Keratinocyte (primary cell): ENCODE measurements at regions not wholly inside any gene's neighbourhood (a gene's known extent, or its start where the extent isn't known, plus 50 kb on each side); places are given as distances from the start of the nearest gene placed in this dataset.

Source experiments
- DNase-seq: peaks from one replicate; pipeline ENCODE4 v3.0.0-alpha.2; 2011; ENCODE audit warnings: low read depth, missing footprints, low spot score
- FAIRE-seq: peaks from 2 replicates; lab custom pipeline; 2011; peaks lifted over from hg19 to GRCh38; lab: Jason Lieb, UNC
- H2AFZ ChIP-seq: 2 replicates; pipeline ENCODE4 v1.6.0; 2012; ENCODE audit warnings: low read length, control low read depth, inconsistent platforms; ENCODE audit not compliant: control insufficient read depth
- H3K27ac ChIP-seq: 2 replicates; pipeline ENCODE4 v1.5.1; 2011; ENCODE audit warnings: low read length; ENCODE audit not compliant: control insufficient read depth, insufficient read depth
- H3K27me3 ChIP-seq: 3 replicates; pipeline ENCODE4 v1.6.0; 2011; ENCODE audit warnings: low read length; ENCODE audit not compliant: control insufficient read depth, insufficient read depth; ENCODE audit errors: extremely low read depth
- H3K36me3 ChIP-seq, 2 experiments: 2 replicates in 1 of 2; 3 replicates in 1 of 2; pipeline ENCODE4 v1.5.1; 2011; ENCODE audit warnings: low read length in 2 of 2, mild to moderate bottlenecking in 1 of 2; ENCODE audit not compliant: control insufficient read depth in 2 of 2, insufficient read depth in 2 of 2; ENCODE audit errors: extremely low read depth in 1 of 2
- H3K4me1 ChIP-seq: 3 replicates; pipeline ENCODE4 v1.5.1; 2011; ENCODE audit warnings: low read length; ENCODE audit not compliant: control insufficient read depth, insufficient read depth; ENCODE audit errors: extremely low read depth
- H3K4me2 ChIP-seq: 3 replicates; pipeline ENCODE4 v1.6.0; 2011; ENCODE audit warnings: low read depth, low read length; ENCODE audit not compliant: control insufficient read depth, insufficient read depth; ENCODE audit errors: extremely low read depth
- H3K4me3 ChIP-seq, 3 experiments: fragments of 200-600 bp in 1 of 3; sonication (generic) in 1 of 3; 2 replicates in 2 of 3; 3 replicates in 1 of 3; pipeline ENCODE4 v1.5.1; 2011 to 2016; ENCODE audit warnings: low read length in 3 of 3, mild to moderate bottlenecking in 3 of 3, control low read depth in 2 of 3, inconsistent platforms in 1 of 3, low read depth in 1 of 3, mixed read lengths in 1 of 3, mixed run types in 1 of 3, moderate library complexity in 1 of 3; ENCODE audit not compliant: control insufficient read depth in 2 of 3, insufficient read depth in 2 of 3; ENCODE audit errors: extremely low read depth in 1 of 3
- H3K79me2 ChIP-seq: 2 replicates; pipeline ENCODE4 v1.6.0; 2012; ENCODE audit warnings: low read length; ENCODE audit not compliant: control insufficient read depth, insufficient read depth
- H3K9ac ChIP-seq: 3 replicates; pipeline ENCODE4 v1.6.0; 2011; ENCODE audit warnings: low read length; ENCODE audit not compliant: control insufficient read depth, insufficient read depth; ENCODE audit errors: extremely low read depth
- H3K9me1 ChIP-seq: 3 replicates; pipeline ENCODE4 v1.6.0; 2011; ENCODE audit warnings: low read length; ENCODE audit not compliant: control insufficient read depth, insufficient read depth; ENCODE audit errors: extremely low read depth
- H3K9me3 ChIP-seq: 2 replicates; pipeline ENCODE4 v1.5.1; 2012; ENCODE audit warnings: low read depth, low read length; ENCODE audit not compliant: control insufficient read depth
- H4K20me1 ChIP-seq: 3 replicates; pipeline ENCODE4 v1.6.0; 2011; ENCODE audit warnings: low read length; ENCODE audit not compliant: control insufficient read depth, insufficient read depth; ENCODE audit errors: extremely low read depth
- CTCF ChIP-seq, 3 experiments: IDR thresholded peaks in 1 of 3; conservative IDR thresholded peaks in 1 of 3; optimal IDR thresholded peaks in 1 of 3; 2 replicates in 2 of 3; 3 replicates in 1 of 3; pipeline versions ENCODE3 to v1.5.1; 2011; ENCODE audit warnings: low read length in 3 of 3, mild to moderate bottlenecking in 3 of 3, moderate library complexity in 2 of 3, control low read depth in 1 of 3, inconsistent platforms in 1 of 3; ENCODE audit not compliant: insufficient read depth in 2 of 3; ENCODE audit errors: extremely low read depth in 1 of 3
- EZH2 ChIP-seq: IDR thresholded peaks from one replicate; pipeline ENCODE4 v1.6.1; 2012; ENCODE audit warnings: inconsistent platforms, mild to moderate bottlenecking, low read length, moderate library complexity
- dilution Hi-C: fragments of 300-500 bp; cut with MboI; formaldehyde crosslinking; loops from one replicate; pipeline ENCODE4 v1.7.0; 2020; ENCODE audit warnings: low sequenced_read_pairs; ENCODE audit not compliant: extremely low pct_ligation_motif_present

GRCh38 chr18:41714872-41715271 lies 240.2 kb upstream of the PIK3C3 start:
- Histone ChIP-seq H3K4me3 (no peak overlapping the region), H4K20me1 (no peaks in the 10 kb centered on the region), H3K9me1 (no peaks in the 10 kb centered on the region), H3K79me2 (no peaks in the 10 kb centered on the region), H3K4me2 (no peak overlapping the region), H3K9me3 (no peaks in the 10 kb centered on the region), H2AFZ (no peak overlapping the region), H3K9ac (no peak overlapping the region), H3K4me1 (no peaks in the 10 kb centered on the region), H3K27me3 (no peaks in the 10 kb centered on the region), H3K36me3 (no peaks in the 10 kb centered on the region), H3K27ac (no peak overlapping the region)
- no peak for DNase-seq
- FAIRE-seq = no peak
- TF ChIP-seq CTCF (optimal IDR thresholded peaks at IDR 0.05 in 1 of 3, IDR thresholded peaks at IDR 0.05 in 1 of 3, conservative IDR thresholded peaks at IDR 0.05 in 1 of 3; ENCODE audit: extremely low read depth in 1 of 3, insufficient read depth in 2 of 3, low read length in 3 of 3) (no peak), EZH2 (no peak)
- dilution Hi-C loops = no loop called here

- H3K4me1 ChIP-seq = no peaks in the 10 kb centered on the region
- H3K27me3 ChIP-seq = no peaks in the 10 kb centered on the region
- no peaks in the 10 kb centered on the region for H3K9me3 ChIP-seq
- DNase-seq = no peak
- no peak overlapping the region for H3K4me3 ChIP-seq
- H3K79me2 ChIP-seq = no peaks in the 10 kb centered on the region
- H2AFZ ChIP-seq = no peak overlapping the region
- no peaks in the 10 kb centered on the region for H4K20me1 ChIP-seq
- no peak for FAIRE-seq
- dilution Hi-C loops = no loop called here
- H3K36me3 ChIP-seq = no peaks in the 10 kb centered on the region
- H3K9ac ChIP-seq = no peak overlapping the region
- no peak overlapping the region for H3K4me2 ChIP-seq
- TF ChIP-seq CTCF (optimal IDR thresholded peaks at IDR 0.05 in 1 of 3, IDR thresholded peaks at IDR 0.05 in 1 of 3, conservative IDR thresholded peaks at IDR 0.05 in 1 of 3; ENCODE audit: extremely low read depth in 1 of 3, insufficient read depth in 2 of 3, low read length in 3 of 3) (no peak), EZH2 (no peak)
- no peak overlapping the region for H3K27ac ChIP-seq
- no peaks in the 10 kb centered on the region for H3K9me1 ChIP-seq
Observed at GRCh38 chr18:41713969-41714825, 240.8 kb upstream of the PIK3C3 start.
